ENCODE measurements at regions not wholly inside any gene's neighbourhood (a gene's known extent, or its start where the extent isn't known, plus 50 kb on each side); places are given as distances from the start of the nearest gene placed in this dataset.
A peak's percentile ranks its signal among the peaks of the same experiment; 100 is the strongest.

- DNase-seq (ENCODE audit: low read depth), result no peak
These were observed 125.3 kb upstream of the STMND1 start for GRCh38 chr6:16976385-16977183.

- DNase-seq (ENCODE audit: low read depth), result peak; percentile 47
These were observed 127.0 kb upstream of the STMND1 start for GRCh38 chr6:16974704-16975359.

GRCh38 chr6:16974387-16974673 lies 127.5 kb upstream of the STMND1 start:
- no peak for DNase-seq (ENCODE audit: low read depth)

GRCh38 chr6:16973545-16974386 lies 128.1 kb upstream of the STMND1 start:
- no peak for DNase-seq (ENCODE audit: low read depth)

- no peak for DNase-seq (ENCODE audit: low read depth)
These were observed 128.8 kb upstream of the STMND1 start for GRCh38 chr6:16973051-16973450.

- DNase-seq (ENCODE audit: low read depth), result no peak
These were observed 129.3 kb upstream of the STMND1 start for GRCh38 chr6:16972535-16972934.

GRCh38 chr6:16969699-16970655 lies 131.9 kb upstream of the STMND1 start:
- peak; percentile 37 for DNase-seq (ENCODE audit: low read depth)

GRCh38 chr6:16968101-16968500 lies 133.7 kb upstream of the STMND1 start:
- DNase-seq (ENCODE audit: low read depth), result no peak

- no peak for DNase-seq (ENCODE audit: low read depth)
These were observed 134.4 kb upstream of the STMND1 start for GRCh38 chr6:16967470-16967817.

- no peak for DNase-seq (ENCODE audit: low read depth)
These were observed 134.9 kb upstream of the STMND1 start for GRCh38 chr6:16966791-16967469.

- no peak for DNase-seq (ENCODE audit: low read depth)
These were observed 136.2 kb upstream of the STMND1 start for GRCh38 chr6:16965689-16966088.

GRCh38 chr6:16964553-16965499 lies 137.0 kb upstream of the STMND1 start:
- peak; percentile 97 for DNase-seq (ENCODE audit: low read depth)

- DNase-seq (ENCODE audit: low read depth), result peak; percentile 77
These were observed 140.3 kb upstream of the STMND1 start for GRCh38 chr6:16961577-16961976.

- DNase-seq (ENCODE audit: low read depth), result no peak
These were observed 142.1 kb upstream of the STMND1 start for GRCh38 chr6:16959789-16960188.

GRCh38 chr6:16956361-16956760 lies 145.5 kb upstream of the STMND1 start:
- DNase-seq (ENCODE audit: low read depth), result peak; percentile 34

GRCh38 chr6:16955899-16956298 lies 146.0 kb upstream of the STMND1 start:
- no peak for DNase-seq (ENCODE audit: low read depth)

- no peak for DNase-seq (ENCODE audit: low read depth)
These were observed 147.9 kb upstream of the STMND1 start for GRCh38 chr6:16953905-16954304.

GRCh38 chr6:16953446-16953845 lies 148.4 kb upstream of the STMND1 start:
- no peak for DNase-seq (ENCODE audit: low read depth)

GRCh38 chr6:16950825-16951495 lies 150.9 kb upstream of the STMND1 start:
- peak; percentile 25 for DNase-seq (ENCODE audit: low read depth)

All from M059J (cell line).